ENCODE measurements at regions not wholly inside any gene's neighbourhood (a gene's known extent, or its start where the extent isn't known, plus 50 kb on each side); places are given as distances from the start of the nearest gene placed in this dataset.
"Not testable (repeated sequence)": the region's sequence is repeated elsewhere in the genome, so short reads cannot be mapped to it uniquely, and the experiment has no call there.

DNA sequence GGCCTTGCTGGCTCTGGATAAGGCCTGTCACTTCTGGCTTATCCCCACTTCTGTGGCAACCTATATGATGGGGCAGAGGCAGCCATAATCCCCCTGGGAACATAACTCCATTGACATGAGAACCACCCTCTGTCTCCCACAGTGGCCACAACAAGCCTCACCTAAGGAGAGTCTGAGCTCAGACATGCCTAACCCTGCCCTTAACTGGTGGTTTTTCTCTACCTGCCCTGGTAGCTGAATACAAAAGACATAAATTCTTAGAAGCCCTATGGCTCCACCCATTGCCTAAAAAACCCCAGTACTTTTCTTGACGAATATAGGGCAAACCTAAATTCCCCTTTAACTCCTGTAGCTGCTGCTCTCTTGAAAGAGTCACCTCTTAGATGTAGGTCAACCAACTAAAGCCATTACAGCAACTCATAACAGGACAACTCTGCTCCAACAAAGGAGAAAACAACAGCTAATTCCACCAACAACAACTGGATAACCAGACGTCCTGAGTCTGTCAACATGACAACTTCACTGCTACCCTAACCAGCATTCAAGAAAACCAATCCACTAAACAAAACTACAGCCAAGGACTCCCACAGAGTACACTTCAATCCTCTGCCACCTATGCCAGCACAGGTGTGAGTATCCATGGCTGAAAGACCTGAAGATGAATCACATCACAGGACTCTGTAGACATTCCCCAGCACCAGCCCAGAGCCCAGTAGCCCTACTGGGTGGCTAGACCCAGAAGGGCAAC, 427.7 kb downstream of the PRELID2 start:
- no TSS peak for BruUV-seq (replicated peaks)
- H3K27ac Mint-ChIP-seq (ENCODE audit: unreplicated experiment) = no peak overlapping the region
- peaks cover 17% of the 10 kb centered on the region for H3K9me3 Mint-ChIP-seq (ENCODE audit: unreplicated experiment)
- no peaks in the 10 kb centered on the region for H3K36me3 Mint-ChIP-seq (ENCODE audit: insufficient read depth, unreplicated experiment)
- no peaks in the 10 kb centered on the region; the same call in 1 of the 2 replicates for H3K27me3 ChIP-seq (replicated peaks; ENCODE audit: control insufficient read depth, insufficient read depth, low read length)
- DNase-seq = no peak
- no peaks in the 10 kb centered on the region for H3K9me3 ChIP-seq
- no peaks in the 10 kb centered on the region for H3K27me3 Mint-ChIP-seq (ENCODE audit: insufficient read depth, unreplicated experiment)
- H3K4me3 ChIP-seq (ENCODE audit: low read depth, low read length) = no peak overlapping the region
- POLR2A ChIA-PET = no interaction called here
- TF ChIP-seq, protein P1, sequence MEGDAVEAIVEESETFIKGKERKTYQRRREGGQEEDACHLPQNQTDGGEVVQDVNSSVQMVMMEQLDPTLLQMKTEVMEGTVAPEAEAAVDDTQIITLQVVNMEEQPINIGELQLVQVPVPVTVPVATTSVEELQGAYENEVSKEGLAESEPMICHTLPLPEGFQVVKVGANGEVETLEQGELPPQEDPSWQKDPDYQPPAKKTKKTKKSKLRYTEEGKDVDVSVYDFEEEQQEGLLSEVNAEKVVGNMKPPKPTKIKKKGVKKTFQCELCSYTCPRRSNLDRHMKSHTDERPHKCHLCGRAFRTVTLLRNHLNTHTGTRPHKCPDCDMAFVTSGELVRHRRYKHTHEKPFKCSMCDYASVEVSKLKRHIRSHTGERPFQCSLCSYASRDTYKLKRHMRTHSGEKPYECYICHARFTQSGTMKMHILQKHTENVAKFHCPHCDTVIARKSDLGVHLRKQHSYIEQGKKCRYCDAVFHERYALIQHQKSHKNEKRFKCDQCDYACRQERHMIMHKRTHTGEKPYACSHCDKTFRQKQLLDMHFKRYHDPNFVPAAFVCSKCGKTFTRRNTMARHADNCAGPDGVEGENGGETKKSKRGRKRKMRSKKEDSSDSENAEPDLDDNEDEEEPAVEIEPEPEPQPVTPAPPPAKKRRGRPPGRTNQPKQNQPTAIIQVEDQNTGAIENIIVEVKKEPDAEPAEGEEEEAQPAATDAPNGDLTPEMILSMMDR (IDR thresholded peaks at IDR 0.05; ENCODE audit: insufficient read depth in 1 of 2, low read depth in 1 of 2, low read length in 1 of 2, severe bottlenecking in 1 of 2, unreplicated experiment in 1 of 2) = no peak
- H3K4me3 Mint-ChIP-seq (ENCODE audit: unreplicated experiment) = no peak overlapping the region
- no peaks in the 10 kb centered on the region for H3K36me3 ChIP-seq (ENCODE audit: control insufficient read depth, insufficient read depth, low read length)
- H3K4me1 ChIP-seq = no peaks in the 10 kb centered on the region
- CTCF ChIA-PET = no interaction called here
- intact Hi-C loops (cut with micrococcal nuclease; ENCODE audit: unreplicated experiment) = no loop called here
- no peaks in the 10 kb centered on the region for H3K4me1 Mint-ChIP-seq (ENCODE audit: low read depth, unreplicated experiment)

DNA sequence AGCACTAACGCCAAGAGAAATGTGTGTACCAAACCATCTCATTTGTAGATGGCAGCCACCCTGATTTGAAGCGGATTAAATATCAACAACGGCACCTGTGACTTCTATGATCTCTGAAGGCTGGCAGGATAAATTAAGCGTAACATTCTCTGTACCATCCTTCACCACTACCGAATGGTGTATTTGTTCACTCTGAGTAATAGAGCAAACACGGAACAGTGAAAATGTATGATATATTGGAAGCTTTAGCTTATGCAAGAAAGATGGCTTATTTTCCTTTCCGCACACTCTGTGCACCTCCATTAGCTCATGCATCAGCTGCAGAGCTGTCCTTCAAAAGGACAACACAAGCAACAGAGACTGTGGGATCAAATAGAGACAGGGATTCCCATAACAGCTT, 431.1 kb downstream of the PRELID2 start:
- Histone ChIP-seq H3K36me3 (ENCODE audit: control insufficient read depth, insufficient read depth, low read length) (no peaks in the 10 kb centered on the region), H3K4me1 (no peaks in the 10 kb centered on the region), H3K9me3 (no peaks in the 10 kb centered on the region), H3K27me3 (replicated peaks; ENCODE audit: control insufficient read depth, insufficient read depth, low read length) (no peaks in the 10 kb centered on the region; the same call in 1 of the 2 replicates), H3K4me3 (ENCODE audit: low read depth, low read length) (no peak overlapping the region)
- CTCF ChIA-PET = no interaction called here
- no peak for DNase-seq
- intact Hi-C loops (cut with micrococcal nuclease; ENCODE audit: unreplicated experiment) = no loop called here
- BruUV-seq (replicated peaks) = no TSS peak
- Mint-ChIP-seq H3K27me3 (ENCODE audit: insufficient read depth, unreplicated experiment) (no peaks in the 10 kb centered on the region), H3K36me3 (ENCODE audit: insufficient read depth, unreplicated experiment) (no peaks in the 10 kb centered on the region), H3K4me1 (ENCODE audit: low read depth, unreplicated experiment) (no peaks in the 10 kb centered on the region), H3K27ac (ENCODE audit: unreplicated experiment) (no peak overlapping the region), H3K9me3 (ENCODE audit: unreplicated experiment) (no peaks in the 10 kb centered on the region), H3K4me3 (ENCODE audit: unreplicated experiment) (no peak overlapping the region)
- TF ChIP-seq, protein P1 (IDR thresholded peaks at IDR 0.05; ENCODE audit: insufficient read depth in 1 of 2, low read depth in 1 of 2, low read length in 1 of 2, severe bottlenecking in 1 of 2, unreplicated experiment in 1 of 2) = no peak
- POLR2A ChIA-PET = no interaction called here

DNA sequence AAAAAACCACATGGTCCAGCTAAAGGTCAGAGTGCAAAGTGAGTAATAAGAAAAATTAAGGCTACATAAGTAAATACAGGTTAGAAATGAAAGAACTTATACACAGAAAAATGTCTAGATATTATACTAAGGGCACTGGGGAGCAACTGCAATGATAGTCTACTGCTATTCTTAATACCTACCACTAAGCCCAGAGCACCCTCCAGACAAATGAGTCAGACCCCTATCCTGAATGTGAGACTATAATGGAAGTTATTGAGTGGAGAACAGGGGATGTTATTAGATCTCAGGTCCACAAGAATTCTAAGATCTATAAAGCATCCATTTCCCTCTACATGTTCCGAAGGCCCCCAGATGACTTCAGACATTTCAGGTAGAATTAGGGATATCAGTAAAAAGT, 438.3 kb downstream of the PRELID2 start:
- no peaks in the 10 kb centered on the region for H3K4me1 ChIP-seq
- Mint-ChIP-seq H3K36me3 (ENCODE audit: insufficient read depth, unreplicated experiment) (no peaks in the 10 kb centered on the region), H3K4me1 (ENCODE audit: low read depth, unreplicated experiment) (no peaks in the 10 kb centered on the region), H3K27me3 (ENCODE audit: insufficient read depth, unreplicated experiment) (no peaks in the 10 kb centered on the region), H3K9me3 (ENCODE audit: unreplicated experiment) (peaks cover 14% of the 10 kb centered on the region), H3K27ac (ENCODE audit: unreplicated experiment) (no peak overlapping the region), H3K4me3 (ENCODE audit: unreplicated experiment) (no peak overlapping the region)
- no peaks in the 10 kb centered on the region for H3K27me3 ChIP-seq (replicated peaks; ENCODE audit: control insufficient read depth, insufficient read depth, low read length)
- TF ChIP-seq, protein P1 (IDR thresholded peaks at IDR 0.05; ENCODE audit: insufficient read depth in 1 of 2, low read depth in 1 of 2, low read length in 1 of 2, severe bottlenecking in 1 of 2, unreplicated experiment in 1 of 2) = no peak
- intact Hi-C loops (cut with micrococcal nuclease; ENCODE audit: unreplicated experiment) = no loop called here
- POLR2A ChIA-PET = no interaction called here
- no peaks in the 10 kb centered on the region for H3K36me3 ChIP-seq (ENCODE audit: control insufficient read depth, insufficient read depth, low read length)
- H3K4me3 ChIP-seq (ENCODE audit: low read depth, low read length) = no peak overlapping the region
- no TSS peak for BruUV-seq (replicated peaks)
- H3K9me3 ChIP-seq = no peaks in the 10 kb centered on the region
- no peak for DNase-seq
- CTCF ChIA-PET = no interaction called here

DNA sequence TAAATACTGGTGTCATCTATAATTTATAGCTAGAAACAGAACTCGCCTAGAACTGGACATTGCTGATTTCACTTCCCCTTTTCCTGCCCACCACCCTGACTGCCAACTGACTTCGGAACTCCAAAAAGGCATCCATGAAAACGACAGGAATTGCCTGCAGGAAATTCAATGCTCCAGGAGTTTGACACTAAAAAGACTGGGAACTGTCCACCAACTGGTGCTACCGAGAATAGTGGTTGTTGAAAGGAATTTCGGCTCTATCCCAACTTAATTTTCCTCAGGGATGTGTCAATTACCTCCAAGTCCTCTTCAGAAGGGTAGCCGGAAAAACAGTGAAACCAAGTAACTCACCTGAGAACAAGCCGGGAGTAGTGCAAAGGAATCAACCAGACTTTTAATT, 440.0 kb downstream of the PRELID2 start:
- H3K27me3 Mint-ChIP-seq (ENCODE audit: insufficient read depth, unreplicated experiment); H3K4me3 Mint-ChIP-seq (ENCODE audit: unreplicated experiment); H3K27ac Mint-ChIP-seq (ENCODE audit: unreplicated experiment); H3K36me3 Mint-ChIP-seq (ENCODE audit: insufficient read depth, unreplicated experiment); H3K36me3 ChIP-seq (ENCODE audit: control insufficient read depth, insufficient read depth, low read length); H3K27me3 ChIP-seq (replicated peaks; ENCODE audit: control insufficient read depth, insufficient read depth, low read length); POLR2A ChIA-PET; H3K9me3 ChIP-seq; H3K4me3 ChIP-seq (ENCODE audit: low read depth, low read length); CTCF ChIA-PET; intact Hi-C loops (cut with micrococcal nuclease; ENCODE audit: unreplicated experiment); DNase-seq; H3K4me1 ChIP-seq; H3K4me1 Mint-ChIP-seq (ENCODE audit: low read depth, unreplicated experiment); BruUV-seq (replicated peaks): not testable (repeated sequence)
- peaks cover 19% of the 10 kb centered on the region for H3K9me3 Mint-ChIP-seq (ENCODE audit: unreplicated experiment)
